ACC112 (cell line): ENCODE measurements at regions not wholly inside any gene's neighbourhood (a gene's known extent, or its start where the extent isn't known, plus 50 kb on each side); places are given as distances from the start of the nearest gene placed in this dataset.

ENCODE experiments used
- H2AFZ ChIP-seq: fragments of 200-600 bp; sonication (generic); one replicate; pipeline ENCODE4 v1.6.0; 2017; ENCODE audit warnings: antibody characterized with exemption, low read length; ENCODE audit not compliant: unreplicated experiment
- H3K27ac ChIP-seq: fragments of 200-600 bp; sonication (generic); 2 replicates; pipeline ENCODE4 v1.5.1; 2014; ENCODE audit warnings: low read depth, mild to moderate bottlenecking, antibody characterized with exemption, low read length, moderate library complexity
- H3K27me3 ChIP-seq: fragments of 200-600 bp; sonication (generic); 2 replicates; pipeline ENCODE4 v1.6.1; 2014; ENCODE audit warnings: mild to moderate bottlenecking, antibody characterized with exemption, low read length, moderate library complexity, mixed read lengths; ENCODE audit not compliant: insufficient read depth
- H3K36me3 ChIP-seq: fragments of 200-600 bp; sonication (generic); 2 replicates; pipeline ENCODE4 v1.6.1; 2016; ENCODE audit warnings: mild to moderate bottlenecking, antibody characterized with exemption, low read length, moderate library complexity, mixed read lengths; ENCODE audit not compliant: insufficient read depth
- H3K4me1 ChIP-seq: fragments of 200-600 bp; sonication (generic); one replicate; pipeline ENCODE4 v1.6.1; 2016; ENCODE audit warnings: low read length, mixed read lengths; ENCODE audit not compliant: insufficient read depth, unreplicated experiment, control insufficient read depth
- H3K4me3 ChIP-seq: fragments of 200-600 bp; sonication (generic); 2 replicates; pipeline ENCODE4 v1.5.1; 2014; ENCODE audit warnings: mild to moderate bottlenecking, low read depth, low read length
- H3K79me2 ChIP-seq: fragments of 200-600 bp; sonication (generic); one replicate; pipeline ENCODE4 v1.6.0; 2016; ENCODE audit warnings: low read length; ENCODE audit not compliant: control insufficient read depth, unreplicated experiment, insufficient read depth

GRCh38 chr3:181541414-181541813 lies 170.3 kb upstream of the SOX2 start:
- Histone ChIP-seq H3K36me3 (no peaks in the 10 kb centered on the region), H3K79me2 (no peaks in the 10 kb centered on the region), H3K27ac (no peak overlapping the region), H3K4me3 (no peak overlapping the region), H2AFZ (no peak overlapping the region), H3K4me1 (no peaks in the 10 kb centered on the region), H3K27me3 (no peaks in the 10 kb centered on the region)

- H3K4me1 ChIP-seq: no peaks in the 10 kb centered on the region
- H3K79me2 ChIP-seq: no peaks in the 10 kb centered on the region
- no peak overlapping the region for H2AFZ ChIP-seq
- no peaks in the 10 kb centered on the region for H3K27me3 ChIP-seq
- no peak overlapping the region for H3K4me3 ChIP-seq
- H3K36me3 ChIP-seq: no peaks in the 10 kb centered on the region
- no peak overlapping the region for H3K27ac ChIP-seq
Observed at GRCh38 chr3:181534781-181535221, 176.9 kb upstream of the SOX2 start.

DNA sequence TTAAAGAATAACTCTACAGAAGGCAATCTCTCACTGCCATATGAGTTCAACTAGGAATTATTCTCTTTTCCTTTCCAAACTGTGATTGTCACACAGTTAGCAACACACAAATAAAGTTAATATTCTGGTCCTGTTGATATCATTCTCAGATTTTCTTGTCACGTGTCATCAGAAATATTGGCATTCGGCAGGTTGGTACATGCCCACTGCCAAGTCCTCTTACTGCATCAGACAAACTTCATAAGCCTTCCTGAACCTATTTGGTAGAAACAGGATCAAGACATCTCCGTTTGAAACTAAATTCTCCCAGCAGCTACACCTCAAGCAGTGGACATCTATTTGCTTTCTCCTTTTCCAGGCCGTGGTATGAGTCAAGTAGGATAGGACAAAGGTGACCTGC lies 177.9 kb upstream of the SOX2 start:
- no peak overlapping the region for H2AFZ ChIP-seq

GRCh38 chr3:181530584-181530983 lies 181.1 kb upstream of the SOX2 start:
- H3K36me3 ChIP-seq: no peaks in the 10 kb centered on the region
- H3K27ac ChIP-seq: no peak overlapping the region
- H2AFZ ChIP-seq: no peak overlapping the region
- H3K4me3 ChIP-seq: no peak overlapping the region
- H3K4me1 ChIP-seq: no peaks in the 10 kb centered on the region
- no peaks in the 10 kb centered on the region for H3K27me3 ChIP-seq
- no peaks in the 10 kb centered on the region for H3K79me2 ChIP-seq

More for the DNA sequence above, 177.9 kb upstream of the SOX2 start:
- H3K27ac ChIP-seq: no peak overlapping the region
- H3K79me2 ChIP-seq: no peaks in the 10 kb centered on the region
- no peaks in the 10 kb centered on the region for H3K27me3 ChIP-seq
- H3K4me3 ChIP-seq: no peak overlapping the region
- no peaks in the 10 kb centered on the region for H3K4me1 ChIP-seq
- H3K36me3 ChIP-seq: no peaks in the 10 kb centered on the region

- Histone ChIP-seq H3K27ac (no peak overlapping the region), H3K36me3 (no peaks in the 10 kb centered on the region), H2AFZ (no peak overlapping the region), H3K79me2 (no peaks in the 10 kb centered on the region), H3K27me3 (no peaks in the 10 kb centered on the region), H3K4me3 (no peak overlapping the region), H3K4me1 (no peaks in the 10 kb centered on the region)
Observed at GRCh38 chr3:181521831-181522230, 189.9 kb upstream of the SOX2 start.

DNA sequence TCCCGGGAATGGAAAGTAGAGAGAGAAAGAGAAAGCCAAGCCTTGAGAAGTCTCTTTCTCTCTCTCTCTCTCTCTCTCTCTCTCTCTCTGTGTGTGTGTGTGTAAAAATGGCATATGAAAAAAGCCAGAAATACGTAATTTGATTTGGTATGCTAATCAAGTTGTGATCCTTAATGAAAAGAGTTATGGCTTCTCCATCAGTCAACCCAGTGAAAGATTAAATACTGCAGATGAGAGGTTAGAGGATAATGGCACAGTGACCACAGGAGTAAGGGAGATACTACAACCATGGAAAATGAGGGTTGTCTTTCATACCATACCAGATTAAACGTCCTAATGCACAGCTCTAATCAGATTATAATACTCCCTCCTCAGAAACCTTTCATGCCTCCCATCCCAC lies 193.5 kb upstream of the SOX2 start:
- H3K27ac ChIP-seq: no peak overlapping the region

DNA sequence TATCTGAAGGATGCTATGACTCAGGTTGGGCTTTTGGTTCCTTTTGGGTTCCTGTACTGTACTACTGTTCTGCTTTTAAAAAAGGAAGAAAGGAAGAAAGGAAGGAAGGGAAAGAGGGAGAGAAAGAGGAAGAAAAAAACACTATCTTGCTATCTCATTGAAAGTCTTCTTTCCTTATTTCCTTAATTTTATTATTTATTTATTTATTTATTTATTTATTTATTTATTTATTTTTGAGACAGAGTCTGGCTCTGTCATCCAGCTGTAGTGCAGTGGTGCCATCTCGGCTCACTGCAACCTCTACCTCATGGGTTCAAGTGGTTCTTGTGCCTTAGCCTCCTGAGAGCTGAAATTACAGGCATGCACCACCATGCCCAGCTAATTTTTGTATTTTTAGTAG lies 198.9 kb upstream of the SOX2 start:
- Histone ChIP-seq H2AFZ (no peak overlapping the region), H3K4me1 (no peaks in the 10 kb centered on the region), H3K4me3 (no peak overlapping the region), H3K27ac (no peak overlapping the region), H3K79me2 (no peaks in the 10 kb centered on the region), H3K36me3 (no peaks in the 10 kb centered on the region), H3K27me3 (no peaks in the 10 kb centered on the region)

More for the DNA sequence above, 193.5 kb upstream of the SOX2 start:
- no peaks in the 10 kb centered on the region for H3K79me2 ChIP-seq
- H2AFZ ChIP-seq: no peak overlapping the region
- no peak overlapping the region for H3K4me3 ChIP-seq
- no peaks in the 10 kb centered on the region for H3K4me1 ChIP-seq
- H3K27me3 ChIP-seq: no peaks in the 10 kb centered on the region
- H3K36me3 ChIP-seq: no peaks in the 10 kb centered on the region

DNA sequence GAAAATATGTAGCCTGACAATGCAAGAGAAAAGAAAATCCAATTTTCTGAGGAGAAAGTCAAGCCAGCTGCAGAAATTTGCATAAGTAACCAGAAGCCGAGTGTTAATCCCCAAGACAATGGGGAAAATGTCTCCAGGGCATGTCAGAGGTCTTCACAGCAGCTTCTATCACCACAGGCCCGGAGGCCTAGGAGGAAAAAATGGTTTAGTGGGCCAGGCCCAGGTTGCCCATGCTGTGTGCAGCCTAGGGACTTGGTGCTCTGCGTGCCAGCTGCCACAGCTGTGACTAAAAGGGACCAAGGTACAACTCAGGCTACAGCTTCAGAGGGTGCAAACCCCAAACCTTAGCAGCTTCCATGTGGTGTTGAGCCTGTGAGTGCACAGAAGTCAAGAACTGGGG lies 201.2 kb upstream of the SOX2 start:
- H3K36me3 ChIP-seq: no peaks in the 10 kb centered on the region
- H2AFZ ChIP-seq: no peak overlapping the region
- no peak overlapping the region for H3K27ac ChIP-seq
- H3K4me1 ChIP-seq: no peaks in the 10 kb centered on the region
- no peaks in the 10 kb centered on the region for H3K79me2 ChIP-seq
- H3K27me3 ChIP-seq: no peaks in the 10 kb centered on the region
- H3K4me3 ChIP-seq: no peak overlapping the region

DNA sequence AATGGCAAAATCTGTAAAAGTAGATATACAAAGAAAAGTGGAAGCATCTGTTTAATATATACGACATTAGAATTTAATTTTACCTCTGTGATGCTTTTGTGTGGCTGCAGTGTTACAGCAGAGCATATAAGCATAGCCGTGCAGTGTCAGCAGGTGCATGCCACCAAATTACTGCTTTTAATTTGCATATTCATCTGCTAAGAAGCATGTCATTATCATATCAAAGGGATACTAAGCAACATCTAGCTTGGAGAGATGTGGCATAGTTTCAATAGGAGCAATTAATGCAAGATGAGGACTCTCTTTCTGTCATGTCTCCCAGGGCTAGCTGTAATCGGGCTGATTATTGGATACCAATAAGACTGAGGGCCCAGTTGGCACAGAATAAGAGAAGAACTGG lies 214.4 kb upstream of the SOX2 start:
- Histone ChIP-seq H3K36me3 (no peaks in the 10 kb centered on the region), H3K4me3 (no peak overlapping the region), H3K27ac (no peak overlapping the region), H3K4me1 (no peaks in the 10 kb centered on the region), H3K79me2 (no peaks in the 10 kb centered on the region), H2AFZ (no peak overlapping the region), H3K27me3 (no peaks in the 10 kb centered on the region)

DNA sequence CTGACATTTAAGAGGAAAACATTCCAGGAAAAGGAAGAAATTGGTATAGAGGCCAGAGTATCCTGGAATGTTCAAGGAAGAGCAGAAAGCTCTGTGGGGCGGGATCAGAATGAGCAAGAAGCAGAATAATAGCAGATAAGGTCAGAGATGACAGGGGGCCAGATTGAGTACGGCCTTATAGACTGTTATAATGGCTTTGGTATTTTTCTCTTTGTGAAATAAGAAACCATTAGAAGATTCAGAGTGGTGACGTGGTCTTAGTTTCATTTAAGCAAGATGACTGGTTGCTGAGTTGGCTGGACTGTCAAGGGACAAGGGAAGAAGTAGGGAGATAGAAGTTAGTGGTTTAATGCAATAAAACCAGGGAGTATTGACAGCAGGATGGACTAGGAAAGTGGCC lies 218.3 kb upstream of the SOX2 start:
- H3K4me3 ChIP-seq: no peak overlapping the region
- no peaks in the 10 kb centered on the region for H3K27me3 ChIP-seq
- H2AFZ ChIP-seq: no peak overlapping the region
- no peaks in the 10 kb centered on the region for H3K4me1 ChIP-seq
- no peaks in the 10 kb centered on the region for H3K79me2 ChIP-seq
- H3K36me3 ChIP-seq: no peaks in the 10 kb centered on the region
- no peak overlapping the region for H3K27ac ChIP-seq

DNA sequence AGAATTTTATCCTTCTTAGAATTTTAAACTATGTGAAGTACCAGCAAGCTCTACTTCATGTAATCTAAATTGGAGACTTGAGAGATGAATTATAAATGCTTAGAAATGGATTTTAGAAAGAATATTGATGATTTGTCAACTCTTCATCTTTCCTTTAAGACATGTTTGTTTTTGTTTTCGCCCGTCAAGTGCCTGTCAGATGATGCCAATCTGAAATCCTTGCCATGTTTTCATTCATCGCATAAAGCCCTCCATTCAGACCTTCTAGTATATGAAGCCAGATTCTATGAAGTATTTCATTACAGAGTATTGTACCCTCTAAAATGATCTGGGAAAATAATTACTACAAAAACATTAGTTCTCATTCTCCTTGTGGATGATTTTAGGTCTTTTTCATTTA lies 223.2 kb upstream of the SOX2 start:
- H3K79me2 ChIP-seq: no peaks in the 10 kb centered on the region
- no peak overlapping the region for H3K4me3 ChIP-seq
- H3K36me3 ChIP-seq: no peaks in the 10 kb centered on the region
- H3K4me1 ChIP-seq: no peaks in the 10 kb centered on the region
- no peaks in the 10 kb centered on the region for H3K27me3 ChIP-seq
- no peak overlapping the region for H3K27ac ChIP-seq
- H2AFZ ChIP-seq: no peak overlapping the region
